ENCODE measurements at regions not wholly inside any gene's neighbourhood (a gene's known extent, or its start where the extent isn't known, plus 50 kb on each side); places are given as distances from the start of the nearest gene placed in this dataset.

DNA sequence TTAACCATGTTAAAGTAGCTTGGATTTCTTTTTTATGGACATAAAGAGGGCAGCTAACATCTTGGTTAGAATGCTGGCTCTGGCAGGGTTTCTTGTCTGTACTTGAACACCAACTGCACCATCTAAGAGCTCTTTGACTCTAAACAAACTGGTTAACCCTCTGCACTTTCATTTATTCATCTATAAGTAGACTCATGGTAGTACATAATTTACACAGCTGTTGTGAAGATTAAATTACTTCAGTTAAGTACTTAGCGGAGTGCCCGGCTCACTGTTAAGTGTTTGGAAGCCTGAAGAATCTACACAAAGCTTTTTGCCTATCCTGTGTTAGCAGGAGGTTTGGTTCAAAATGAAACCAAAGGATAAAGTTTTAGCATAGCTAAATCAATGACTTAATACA, 846.2 kb upstream of the API5 start:
- no peak overlapping the region for H3K4me2 ChIP-seq (ENCODE audit: low read length)
- peaks cover 39% of the 10 kb centered on the region for H3K4me1 ChIP-seq (ENCODE audit: low read length)
- no peaks in the 10 kb centered on the region for H3K79me2 ChIP-seq (ENCODE audit: low read length)
- H3K4me3 ChIP-seq (ENCODE audit: low read length): no peak overlapping the region
- TF ChIP-seq, protein P1, sequence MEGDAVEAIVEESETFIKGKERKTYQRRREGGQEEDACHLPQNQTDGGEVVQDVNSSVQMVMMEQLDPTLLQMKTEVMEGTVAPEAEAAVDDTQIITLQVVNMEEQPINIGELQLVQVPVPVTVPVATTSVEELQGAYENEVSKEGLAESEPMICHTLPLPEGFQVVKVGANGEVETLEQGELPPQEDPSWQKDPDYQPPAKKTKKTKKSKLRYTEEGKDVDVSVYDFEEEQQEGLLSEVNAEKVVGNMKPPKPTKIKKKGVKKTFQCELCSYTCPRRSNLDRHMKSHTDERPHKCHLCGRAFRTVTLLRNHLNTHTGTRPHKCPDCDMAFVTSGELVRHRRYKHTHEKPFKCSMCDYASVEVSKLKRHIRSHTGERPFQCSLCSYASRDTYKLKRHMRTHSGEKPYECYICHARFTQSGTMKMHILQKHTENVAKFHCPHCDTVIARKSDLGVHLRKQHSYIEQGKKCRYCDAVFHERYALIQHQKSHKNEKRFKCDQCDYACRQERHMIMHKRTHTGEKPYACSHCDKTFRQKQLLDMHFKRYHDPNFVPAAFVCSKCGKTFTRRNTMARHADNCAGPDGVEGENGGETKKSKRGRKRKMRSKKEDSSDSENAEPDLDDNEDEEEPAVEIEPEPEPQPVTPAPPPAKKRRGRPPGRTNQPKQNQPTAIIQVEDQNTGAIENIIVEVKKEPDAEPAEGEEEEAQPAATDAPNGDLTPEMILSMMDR (IDR thresholded peaks at IDR 0.05; ENCODE audit: low read depth, low read length): no peak
- no peak for TF ChIP-seq EZH2phosphoT487 (IDR thresholded peaks at IDR 0.05; ENCODE audit: low read depth)
- no peaks in the 10 kb centered on the region for H3K9me3 ChIP-seq (ENCODE audit: insufficient read depth, low read length)
- no peaks in the 10 kb centered on the region for H3K36me3 ChIP-seq (replicated peaks; ENCODE audit: low read depth, low read length)
- H3K27me3 ChIP-seq (ENCODE audit: low read depth, low read length): no peaks in the 10 kb centered on the region
- H3K9ac ChIP-seq (ENCODE audit: low read length): no peak overlapping the region
- no peaks in the 10 kb centered on the region for H4K20me1 ChIP-seq (ENCODE audit: insufficient read depth, low read length)
- H3K27ac ChIP-seq (ENCODE audit: low read length): no peak overlapping the region
- no peak overlapping the region for H2AFZ ChIP-seq (ENCODE audit: low read depth, low read length)

GRCh38 chr11:42473106-42473505, 838.7 kb upstream of the API5 start:
- no peak for TF ChIP-seq EZH2phosphoT487 (IDR thresholded peaks at IDR 0.05; ENCODE audit: low read depth)
- TF ChIP-seq, protein P1 (IDR thresholded peaks at IDR 0.05; ENCODE audit: low read depth, low read length): no peak
- Histone ChIP-seq H3K4me2 (ENCODE audit: low read length) (no peak overlapping the region), H3K4me1 (ENCODE audit: low read length) (no peaks in the 10 kb centered on the region), H2AFZ (ENCODE audit: low read depth, low read length) (no peak overlapping the region), H3K9ac (ENCODE audit: low read length) (no peak overlapping the region), H3K27ac (ENCODE audit: low read length) (no peak overlapping the region), H4K20me1 (ENCODE audit: insufficient read depth, low read length) (no peaks in the 10 kb centered on the region), H3K79me2 (ENCODE audit: low read length) (no peaks in the 10 kb centered on the region), H3K27me3 (ENCODE audit: low read depth, low read length) (no peaks in the 10 kb centered on the region), H3K4me3 (ENCODE audit: low read length) (no peak overlapping the region), H3K36me3 (replicated peaks; ENCODE audit: low read depth, low read length) (no peaks in the 10 kb centered on the region), H3K9me3 (ENCODE audit: insufficient read depth, low read length) (no peaks in the 10 kb centered on the region)

DNA sequence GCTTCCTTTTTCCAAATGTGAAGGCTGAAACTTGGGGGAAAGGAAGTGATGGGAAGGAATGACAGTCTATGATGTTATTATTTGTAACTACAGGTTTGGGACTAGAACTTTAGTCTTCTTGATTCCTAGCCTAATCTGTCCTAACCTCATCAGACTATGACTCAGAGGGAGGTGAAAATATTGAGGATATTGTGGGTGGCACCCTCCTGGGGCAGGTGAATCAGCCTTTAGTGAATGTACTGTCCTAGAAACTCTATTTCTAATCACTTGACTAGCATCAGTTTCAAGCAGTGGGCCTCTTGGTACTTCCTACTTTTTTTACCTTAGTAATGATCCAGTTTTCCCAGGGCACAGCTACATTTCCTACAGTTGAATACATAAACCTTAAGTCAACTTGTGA, 829.0 kb upstream of the API5 start:
- Histone ChIP-seq H3K27me3 (ENCODE audit: low read depth, low read length) (no peaks in the 10 kb centered on the region), H3K27ac (ENCODE audit: low read length) (no peak overlapping the region), H3K9ac (ENCODE audit: low read length) (no peak overlapping the region), H3K79me2 (ENCODE audit: low read length) (no peaks in the 10 kb centered on the region), H2AFZ (ENCODE audit: low read depth, low read length) (no peak overlapping the region), H3K4me2 (ENCODE audit: low read length) (no peak overlapping the region), H3K4me1 (ENCODE audit: low read length) (no peaks in the 10 kb centered on the region), H3K36me3 (replicated peaks; ENCODE audit: low read depth, low read length) (no peaks in the 10 kb centered on the region), H3K9me3 (ENCODE audit: insufficient read depth, low read length) (0 out of 2 replicates have a peak, but pooled peaks cover 3% of the 10 kb centered on the region), H4K20me1 (ENCODE audit: insufficient read depth, low read length) (no peaks in the 10 kb centered on the region), H3K4me3 (ENCODE audit: low read length) (no peak overlapping the region)
- TF ChIP-seq, protein P1 (IDR thresholded peaks at IDR 0.05; ENCODE audit: low read depth, low read length): no peak
- no peak for TF ChIP-seq EZH2phosphoT487 (IDR thresholded peaks at IDR 0.05; ENCODE audit: low read depth)

DNA sequence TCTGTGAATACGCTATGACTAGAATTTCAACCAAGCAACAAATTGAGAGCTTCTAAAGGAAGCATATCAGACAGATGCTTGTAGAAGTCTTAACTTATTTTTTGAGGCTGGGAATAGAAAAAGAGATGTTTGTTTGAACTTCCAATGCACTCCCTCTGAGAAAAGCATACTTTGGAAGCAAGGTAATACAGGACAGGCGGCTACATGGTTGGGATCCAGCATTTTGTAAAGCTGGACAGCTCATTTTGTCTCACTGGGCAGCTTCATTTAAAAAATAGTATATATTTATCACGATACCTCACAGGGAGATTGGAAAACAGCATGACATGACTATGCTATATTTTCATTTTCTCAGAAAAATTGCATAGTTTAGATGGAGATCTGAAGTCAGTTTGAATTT, 821.3 kb upstream of the API5 start:
- H3K4me2 ChIP-seq (ENCODE audit: low read length): no peak overlapping the region
- H3K36me3 ChIP-seq (replicated peaks; ENCODE audit: low read depth, low read length): no peaks in the 10 kb centered on the region
- no peak overlapping the region for H2AFZ ChIP-seq (ENCODE audit: low read depth, low read length)
- H4K20me1 ChIP-seq (ENCODE audit: insufficient read depth, low read length): no peaks in the 10 kb centered on the region
- no peaks in the 10 kb centered on the region for H3K27me3 ChIP-seq (ENCODE audit: low read depth, low read length)
- H3K27ac ChIP-seq (ENCODE audit: low read length): no peak overlapping the region
- no peaks in the 10 kb centered on the region for H3K4me1 ChIP-seq (ENCODE audit: low read length)
- H3K9me3 ChIP-seq (ENCODE audit: insufficient read depth, low read length): 0 out of 2 replicates have a peak, but pooled peaks cover 3% of the 10 kb centered on the region
- no peaks in the 10 kb centered on the region for H3K79me2 ChIP-seq (ENCODE audit: low read length)
- TF ChIP-seq, protein P1 (IDR thresholded peaks at IDR 0.05; ENCODE audit: low read depth, low read length): no peak
- TF ChIP-seq EZH2phosphoT487 (IDR thresholded peaks at IDR 0.05; ENCODE audit: low read depth): no peak
- no peak overlapping the region for H3K9ac ChIP-seq (ENCODE audit: low read length)
- H3K4me3 ChIP-seq (ENCODE audit: low read length): no peak overlapping the region

Data from OCI-LY3 (cell line).